Activated CD8-positive, alpha-beta memory T cell treated with anti-CD3 and anti-CD28 coated beads for 36 hours (primary cell): ENCODE measurements at regions not wholly inside any gene's neighbourhood (a gene's known extent, or its start where the extent isn't known, plus 50 kb on each side); places are given as distances from the start of the nearest gene placed in this dataset.

Source experiments
- CTCF ChIA-PET: fragments of 350-600 bp; sonication (Branson Sonifier 250); formaldehyde crosslinking; loops from one replicate; lab custom pipeline; 2021; ENCODE audit warnings: antibody characterized with exemption; lab: Charles Lee
- POLR2A ChIA-PET: fragments of 350-600 bp; sonication (Branson Sonifier 250); formaldehyde crosslinking; loops from one replicate; lab custom pipeline; 2021; ENCODE audit warnings: antibody characterized with exemption; lab: Charles Lee

DNA sequence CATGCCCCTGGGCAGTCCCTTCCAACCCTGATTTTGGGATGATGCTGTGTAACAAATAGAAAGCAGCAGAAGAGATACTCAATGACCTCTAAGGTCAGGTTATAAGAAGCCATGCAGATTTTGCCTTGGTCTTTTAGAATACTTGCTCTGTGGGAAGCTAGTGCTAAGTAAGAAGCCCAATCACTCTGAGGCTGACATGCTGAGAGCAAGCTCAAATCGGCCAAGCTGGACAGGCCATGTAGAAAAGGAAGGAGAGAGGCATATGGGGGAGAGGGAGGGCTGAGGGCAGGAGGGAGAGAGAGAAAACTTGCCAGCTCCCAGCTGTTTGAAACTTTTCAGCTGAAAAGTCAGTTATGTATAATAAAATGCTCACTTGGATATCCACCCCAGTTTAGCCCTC, 1021.6 kb upstream of the MAP3K7 start:
- POLR2A ChIA-PET, result no interaction called here
- CTCF ChIA-PET, result no interaction called here

DNA sequence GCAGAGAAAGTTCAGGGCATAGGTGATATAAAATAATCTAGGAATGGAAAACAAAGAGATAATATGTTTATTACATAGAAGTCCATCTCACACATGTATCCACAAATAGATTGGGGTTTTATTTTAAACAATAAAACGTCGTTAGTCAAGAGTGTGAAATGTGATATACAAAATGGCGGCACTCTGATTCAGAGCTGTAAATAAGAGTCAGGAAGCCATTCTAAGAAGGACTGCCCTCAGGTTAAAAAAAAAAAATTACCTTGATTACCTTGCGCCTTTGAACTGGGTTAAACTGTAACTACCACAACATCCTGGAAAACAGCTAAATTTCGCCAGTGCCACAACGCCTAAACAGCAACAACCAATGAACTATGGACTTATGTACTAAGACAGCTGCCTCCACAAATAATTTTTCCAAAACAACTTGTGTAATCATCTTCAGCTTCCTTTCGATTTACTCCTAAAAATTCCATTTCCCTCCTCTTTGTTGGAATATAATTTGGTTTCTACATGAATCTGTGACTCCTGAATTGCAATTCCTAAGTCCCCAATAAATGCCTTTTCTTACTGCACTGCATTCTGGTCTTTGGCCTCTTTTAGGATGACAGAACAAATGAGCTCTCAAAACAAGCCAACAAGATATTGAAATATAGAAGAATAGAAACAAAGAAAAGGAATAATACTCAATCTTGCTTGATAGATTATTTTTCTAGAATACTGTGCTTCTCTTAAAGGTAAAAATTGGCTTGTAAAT, 1019.5 kb upstream of the MAP3K7 start:
- ChIA-PET CTCF (no interaction called here), POLR2A (no interaction called here)

DNA sequence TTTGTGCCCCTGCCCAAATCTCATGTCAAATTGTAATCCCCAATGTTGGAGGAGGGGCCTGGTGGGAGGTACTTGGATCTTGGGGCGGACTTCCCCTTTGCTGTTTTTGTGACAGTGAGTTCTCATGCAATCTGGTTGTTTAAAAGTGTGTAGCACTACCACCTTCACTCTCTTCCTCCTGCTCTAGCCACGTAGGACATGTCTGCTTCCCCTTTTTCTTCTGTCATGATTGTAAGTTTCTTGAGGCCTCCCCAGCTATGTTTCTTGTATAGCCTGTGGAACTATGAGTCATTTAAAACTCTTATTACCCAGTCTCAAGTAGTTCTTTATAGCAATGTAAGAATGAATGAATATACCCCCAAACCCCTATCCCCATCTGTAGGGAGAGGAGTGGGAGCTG, 1013.7 kb upstream of the MAP3K7 start:
- POLR2A ChIA-PET, result no interaction called here
- CTCF ChIA-PET, result no interaction called here

DNA sequence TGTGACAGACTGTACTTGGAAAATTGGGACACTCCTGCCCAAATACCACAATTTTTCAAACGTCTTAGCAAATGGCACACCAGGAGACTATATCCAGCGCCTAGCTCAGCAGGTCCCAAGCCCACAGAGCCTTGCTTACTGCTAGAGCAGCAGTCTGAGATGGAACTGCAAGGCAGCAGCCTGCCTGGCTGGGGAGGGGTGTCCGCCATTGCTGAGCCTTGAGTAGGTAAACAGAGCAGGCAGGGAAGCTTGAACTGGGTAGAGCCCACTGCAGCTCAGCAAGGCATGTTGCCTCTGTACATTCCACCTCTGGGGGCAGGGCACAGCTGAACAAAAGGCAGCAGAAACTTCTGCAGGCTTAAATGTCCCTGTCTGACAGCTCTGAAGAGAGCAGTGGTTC, 1003.3 kb upstream of the MAP3K7 start:
- CTCF ChIA-PET, result no interaction called here
- POLR2A ChIA-PET, result no interaction called here

DNA sequence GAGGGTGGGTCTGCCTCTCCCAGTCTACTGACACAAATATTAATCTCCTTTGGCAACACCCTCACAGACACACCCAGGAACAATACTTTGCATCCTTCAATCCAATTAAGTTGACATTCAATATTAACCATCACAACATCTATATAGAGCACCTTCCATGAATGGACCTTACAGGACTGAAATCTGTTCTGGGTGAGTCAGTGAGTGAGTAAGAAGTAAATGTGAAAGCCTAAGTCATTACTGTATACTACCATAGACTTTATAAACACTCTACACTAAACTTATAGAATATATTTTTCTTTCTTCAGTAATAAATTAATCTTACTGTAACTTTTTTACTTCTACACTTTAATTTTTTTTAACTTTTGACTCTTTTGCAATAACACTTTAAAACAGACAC, 993.8 kb upstream of the MAP3K7 start:
- POLR2A ChIA-PET, result no interaction called here
- CTCF ChIA-PET, result no interaction called here

DNA sequence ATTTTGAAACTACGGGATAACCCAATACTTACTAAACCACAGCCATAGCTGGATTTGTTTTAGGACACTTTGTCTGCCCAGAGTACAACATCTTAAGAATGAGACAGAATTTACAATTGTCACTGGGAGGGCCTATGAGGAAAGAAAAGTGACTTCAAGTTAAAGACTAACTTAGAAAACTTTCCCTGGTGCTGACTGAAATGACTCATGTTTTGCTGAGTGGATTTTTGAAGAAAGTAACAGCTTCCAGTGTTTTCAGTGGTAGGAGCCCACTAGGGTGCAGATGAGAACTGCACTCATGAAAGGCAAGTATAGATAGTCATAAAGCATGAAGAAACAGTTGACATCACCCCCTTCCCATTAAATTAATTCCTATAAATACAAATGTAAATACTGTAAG, 988.2 kb upstream of the MAP3K7 start:
- ChIA-PET CTCF (no interaction called here), POLR2A (no interaction called here)

DNA sequence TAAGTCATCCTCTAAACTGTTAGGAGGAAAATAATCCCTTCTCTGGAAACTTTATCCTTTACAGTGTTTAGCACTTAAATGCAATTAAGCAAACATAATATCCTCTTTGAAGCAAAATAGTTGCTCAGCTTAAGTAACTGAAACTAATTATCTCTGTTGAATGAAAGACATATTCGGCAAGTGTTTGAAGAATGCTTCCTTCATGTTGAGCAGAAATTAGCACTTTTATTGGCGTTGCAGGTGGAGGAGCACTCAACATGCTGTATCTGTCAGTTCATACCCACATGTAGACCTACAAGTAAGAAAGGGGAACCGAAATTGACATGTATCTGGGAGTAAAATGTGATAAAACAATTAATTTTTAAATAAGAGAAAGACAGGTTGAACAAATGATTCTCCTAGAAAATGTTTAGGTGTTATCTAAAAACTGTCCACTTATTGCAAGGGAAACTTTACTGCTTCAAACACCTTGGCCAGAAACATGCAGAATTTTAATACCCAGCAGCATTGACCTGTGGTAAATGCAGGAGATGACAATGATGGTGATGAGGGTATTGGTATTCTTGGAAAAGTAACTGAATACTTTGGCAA, 987.0 kb upstream of the MAP3K7 start:
- ChIA-PET CTCF (interaction anchor here (0.7 kb wide), 1 partner anchor 507 kb away, joined by 3 read pairs; no protein-coding TSS in a partner anchor), POLR2A (no interaction called here)

DNA sequence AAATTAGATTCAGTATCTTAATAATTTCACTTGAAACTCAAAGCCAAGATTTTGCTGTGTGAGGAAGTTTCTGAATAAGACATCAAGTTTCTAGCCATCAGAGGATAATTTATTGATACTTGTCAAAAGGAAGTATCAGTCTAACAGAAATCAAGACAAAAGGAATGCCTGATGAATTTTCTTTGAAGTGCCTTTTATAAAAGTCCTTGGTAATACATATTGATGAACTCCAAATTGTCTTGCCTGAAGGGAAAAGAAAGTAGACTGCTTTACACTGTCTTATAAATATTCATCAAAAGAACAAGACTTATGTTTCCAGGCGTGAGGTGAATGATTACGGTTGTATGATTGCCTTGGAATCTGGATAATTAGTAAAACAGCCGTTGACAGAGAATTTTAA, 986.0 kb upstream of the MAP3K7 start:
- ChIA-PET CTCF (no interaction called here), POLR2A (no interaction called here)

DNA sequence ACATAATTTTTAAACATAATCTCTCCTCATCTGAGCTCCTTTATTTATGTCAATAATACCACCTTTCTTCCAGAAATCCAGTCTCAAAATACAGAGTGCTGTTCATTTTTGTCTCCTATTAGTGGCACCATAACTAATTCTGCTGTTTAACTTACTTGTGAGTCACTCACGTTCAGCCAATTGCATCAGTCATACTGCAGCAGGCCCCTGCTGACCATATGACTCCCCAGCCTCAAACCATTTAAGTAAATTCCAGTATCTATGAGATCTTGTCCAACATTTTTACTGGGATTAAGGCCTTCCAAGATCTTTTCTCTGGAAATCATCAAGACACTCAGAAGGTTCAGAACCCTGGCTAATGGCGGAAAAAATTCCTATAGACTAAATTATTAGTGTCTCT, 982.2 kb upstream of the MAP3K7 start:
- CTCF ChIA-PET, result no interaction called here
- POLR2A ChIA-PET, result no interaction called here

DNA sequence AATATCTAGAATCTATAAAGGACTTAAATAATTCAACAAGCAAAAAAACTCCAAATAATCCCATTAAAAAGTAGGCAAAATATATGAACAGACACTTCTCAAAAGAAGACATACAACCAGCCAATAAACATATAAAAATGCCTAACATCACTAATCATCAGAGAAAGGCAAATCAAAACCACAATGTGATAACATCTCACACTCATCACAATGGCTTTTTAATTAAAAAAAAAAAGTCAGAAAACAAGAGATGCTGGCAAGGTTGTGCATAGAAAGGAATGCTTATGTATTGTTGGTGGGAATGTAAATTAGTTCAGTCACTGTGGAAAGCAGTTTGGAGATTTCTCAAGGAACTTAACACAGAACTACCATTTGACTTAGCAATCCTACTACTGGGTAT, 979.6 kb upstream of the MAP3K7 start:
- CTCF ChIA-PET, result no interaction called here
- POLR2A ChIA-PET, result no interaction called here

DNA sequence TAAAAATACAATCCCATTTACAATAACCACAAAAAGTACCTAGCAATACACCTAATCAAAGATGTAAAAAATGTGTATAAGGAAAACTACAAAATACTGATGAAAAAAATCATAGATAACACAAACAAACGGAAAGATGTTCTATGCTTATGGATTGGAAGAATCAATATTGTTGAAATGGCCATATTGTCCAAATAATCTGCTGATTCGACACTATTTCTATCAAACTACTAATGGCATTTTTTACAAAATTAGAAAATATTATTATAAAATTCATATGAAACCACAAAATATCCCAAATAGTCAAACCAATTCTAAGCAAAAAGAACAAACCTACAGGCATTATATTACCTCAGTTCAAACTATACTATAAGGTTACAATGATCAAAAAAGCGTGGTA, 978.3 kb upstream of the MAP3K7 start:
- CTCF ChIA-PET, result no interaction called here

DNA sequence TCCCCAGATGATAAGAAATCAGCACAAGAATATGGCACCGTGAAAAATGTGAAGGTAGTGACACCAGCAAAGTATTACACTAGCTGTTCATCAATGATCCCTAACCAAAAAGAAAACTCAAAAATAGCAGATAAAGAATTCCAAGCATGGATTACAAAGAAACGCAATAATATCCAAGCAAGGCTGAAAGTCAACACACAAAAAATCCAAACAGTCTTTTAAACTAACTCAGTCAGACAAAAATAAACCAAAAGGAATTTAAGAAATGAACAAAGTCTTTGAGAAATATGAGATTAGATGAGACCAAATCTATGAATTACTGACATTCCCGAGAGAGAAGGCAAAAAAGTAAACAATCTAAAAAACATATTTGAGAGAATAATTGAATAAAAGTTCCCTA, 976.1 kb upstream of the MAP3K7 start:
- CTCF ChIA-PET, result interaction anchor here (1.4 kb wide), 1 partner anchor 32 kb away, joined by 4 read pairs; no protein-coding TSS in a partner anchor
- POLR2A ChIA-PET, result no interaction called here

More for the DNA sequence above, 978.3 kb upstream of the MAP3K7 start:
- POLR2A ChIA-PET, result no interaction called here

DNA sequence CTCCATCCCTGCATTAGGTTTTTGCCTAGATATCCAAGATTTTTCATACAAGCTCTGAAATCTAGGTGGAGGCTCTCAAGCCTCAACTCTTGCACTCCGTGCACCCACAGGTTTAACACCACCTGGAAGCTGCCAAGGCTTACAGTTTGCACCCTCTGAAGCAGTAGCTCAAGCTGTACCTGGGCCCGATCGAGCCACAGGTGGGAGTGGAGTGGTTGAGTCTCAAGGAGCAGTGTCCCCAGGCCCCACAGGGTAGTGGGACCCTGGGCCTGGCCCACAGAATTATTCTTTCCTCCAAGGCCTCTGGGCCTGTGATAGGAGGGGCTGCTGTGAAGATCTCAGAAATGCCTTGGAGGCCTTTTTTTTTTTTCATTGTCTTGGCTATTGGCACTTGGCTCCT, 973.5 kb upstream of the MAP3K7 start:
- ChIA-PET CTCF (no interaction called here), POLR2A (no interaction called here)

DNA sequence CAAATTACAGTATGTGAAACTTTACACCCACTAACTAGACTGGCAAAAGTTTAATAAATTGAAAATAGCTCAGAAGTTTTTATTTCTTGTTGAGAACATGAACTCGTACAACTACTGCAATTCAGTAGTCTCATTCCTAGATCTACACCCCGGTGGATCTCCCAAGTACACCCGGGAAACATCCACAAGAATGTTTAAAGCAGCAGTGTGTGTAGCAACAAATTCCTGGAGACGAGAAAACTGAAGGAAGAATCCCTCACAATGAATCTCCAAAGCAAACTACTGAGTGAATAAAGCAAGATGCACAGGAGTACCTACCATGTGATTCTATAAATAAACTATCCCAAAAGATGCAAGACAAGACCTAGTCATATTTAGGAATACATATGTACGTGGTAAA, 954.0 kb upstream of the MAP3K7 start:
- POLR2A ChIA-PET, result no interaction called here
- CTCF ChIA-PET, result no interaction called here

DNA sequence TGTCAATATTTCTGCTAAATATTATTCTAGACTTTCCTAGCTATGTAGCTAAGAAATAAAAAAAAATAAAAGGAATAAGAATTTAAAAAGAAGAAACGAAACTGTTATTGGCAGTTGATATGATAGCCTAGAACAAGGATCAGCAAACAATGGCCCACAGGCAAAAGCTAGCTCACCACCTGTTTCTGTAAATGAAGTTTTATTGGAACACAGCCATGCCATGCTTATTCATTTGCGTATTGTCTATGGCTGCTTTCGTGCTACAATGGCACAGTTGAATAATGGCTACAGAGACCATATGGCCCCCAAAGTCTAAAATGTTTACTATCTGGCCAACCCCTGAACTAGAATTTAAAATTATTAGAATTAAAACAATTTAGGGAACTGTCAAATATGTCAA, 952.6 kb upstream of the MAP3K7 start:
- POLR2A ChIA-PET, result no interaction called here
- CTCF ChIA-PET, result no interaction called here

DNA sequence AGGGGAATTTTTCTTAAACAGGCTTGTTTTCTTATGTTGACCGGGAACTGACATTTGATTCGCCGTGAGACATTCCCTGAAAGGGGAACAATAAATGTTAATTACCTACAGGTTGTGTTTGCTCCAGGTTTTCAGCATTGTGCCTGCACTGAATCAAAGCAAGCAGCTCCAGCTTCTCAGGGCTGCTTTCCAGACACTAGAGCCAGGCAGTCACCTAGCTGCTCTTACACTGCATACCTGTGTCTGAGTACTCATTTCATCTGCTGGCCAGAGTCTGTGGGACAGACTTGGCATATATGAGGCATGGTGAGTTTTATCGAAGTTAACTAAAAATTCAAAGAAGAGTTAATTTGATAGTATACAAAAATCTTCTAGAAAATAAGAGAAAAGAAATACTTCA, 951.8 kb upstream of the MAP3K7 start:
- POLR2A ChIA-PET, result no interaction called here
- CTCF ChIA-PET, result no interaction called here

DNA sequence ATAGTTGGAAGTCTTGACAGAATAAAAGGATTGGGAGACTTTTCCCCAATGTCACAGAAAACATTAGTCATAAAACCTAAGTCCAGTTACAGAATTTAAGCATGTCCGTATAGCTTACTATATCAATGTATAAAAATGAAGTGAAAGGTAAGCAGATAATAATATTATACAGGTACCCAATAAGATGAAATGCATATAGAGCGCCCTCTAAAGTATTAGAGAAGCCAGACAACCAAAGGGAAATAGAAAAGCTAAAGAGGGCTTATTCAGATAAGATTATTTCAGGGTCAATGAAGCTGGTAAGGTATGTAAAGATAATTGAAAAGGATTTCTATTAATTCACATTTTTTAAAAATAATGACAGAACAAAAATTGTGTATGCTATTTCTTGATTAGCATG, 947.7 kb upstream of the MAP3K7 start:
- POLR2A ChIA-PET, result no interaction called here
- CTCF ChIA-PET, result no interaction called here

DNA sequence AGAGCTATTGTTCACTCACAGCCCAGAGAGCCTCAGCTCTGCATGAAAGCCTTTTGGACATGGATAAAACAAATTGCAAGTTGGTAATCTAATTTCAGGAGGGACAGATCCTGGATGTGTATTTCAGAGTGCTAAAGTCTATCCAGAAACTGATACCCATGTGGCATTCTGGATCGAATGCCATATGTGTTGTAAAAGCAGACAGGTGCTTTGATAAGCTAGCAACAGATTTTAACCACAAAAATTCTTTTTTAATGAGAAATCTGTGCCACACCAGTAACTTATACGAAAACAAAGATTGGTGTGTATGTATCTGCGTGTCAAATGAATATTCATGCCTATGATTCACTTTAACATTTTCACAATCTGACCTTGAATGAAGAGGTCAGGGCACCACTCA, 936.6 kb upstream of the MAP3K7 start:
- CTCF ChIA-PET, result no interaction called here
- POLR2A ChIA-PET, result no interaction called here

DNA sequence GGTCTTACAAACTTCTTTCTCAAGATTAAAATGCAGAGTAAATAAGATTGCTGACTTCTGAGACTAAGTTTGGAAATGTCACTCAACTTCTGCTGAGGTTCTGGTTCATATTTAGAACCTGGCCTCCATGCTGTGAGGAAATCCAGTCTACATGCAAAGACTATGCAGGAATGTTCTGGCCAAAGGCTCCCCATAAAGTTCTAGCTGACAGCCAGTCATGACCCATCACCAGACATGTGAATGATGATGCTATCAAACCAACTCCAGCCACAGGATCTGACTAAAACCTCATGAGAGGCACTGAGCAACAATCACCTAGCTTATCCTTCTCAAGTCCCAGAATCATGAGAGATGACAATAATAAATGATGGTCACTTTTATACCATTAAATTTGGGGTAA, 935.1 kb upstream of the MAP3K7 start:
- CTCF ChIA-PET, result no interaction called here
- POLR2A ChIA-PET, result no interaction called here

DNA sequence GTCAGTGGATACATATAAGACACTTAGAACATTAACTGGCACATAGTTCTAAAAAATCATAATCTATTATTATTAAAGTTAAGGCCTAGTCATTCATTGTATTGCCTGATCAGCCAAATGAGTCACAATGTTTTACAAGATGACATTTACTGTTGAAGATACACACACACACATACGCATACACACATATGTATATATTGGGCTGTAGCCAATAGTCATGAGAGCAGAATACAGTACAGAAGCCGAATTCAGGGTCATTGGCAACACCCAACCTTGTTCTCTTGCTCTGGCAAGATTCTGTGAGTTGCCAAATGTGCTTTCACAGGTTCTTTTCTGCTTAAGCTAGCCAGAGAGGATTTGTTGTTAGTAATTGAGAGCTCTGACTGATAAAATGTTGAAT, 922.8 kb upstream of the MAP3K7 start:
- CTCF ChIA-PET, result no interaction called here
- POLR2A ChIA-PET, result no interaction called here

DNA sequence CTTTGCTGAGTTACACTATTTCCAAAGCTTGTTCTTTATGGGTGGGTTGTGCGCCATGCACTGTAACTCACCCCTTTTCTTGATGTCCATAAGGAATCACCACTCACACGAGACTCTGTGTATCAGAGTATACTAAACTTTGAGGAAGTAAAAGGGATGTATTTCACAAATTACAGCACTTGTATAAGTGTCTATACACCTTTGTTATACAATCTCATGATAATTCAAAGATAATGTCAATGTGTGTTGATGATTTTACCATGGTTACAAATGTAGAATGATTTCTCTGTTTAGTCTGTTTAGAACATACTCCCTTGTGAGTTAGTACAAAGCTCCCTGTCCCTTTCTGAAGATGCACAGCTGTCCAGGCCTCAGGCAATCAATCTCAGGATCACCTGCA, 922.2 kb upstream of the MAP3K7 start:
- ChIA-PET POLR2A (no interaction called here), CTCF (no interaction called here)

DNA sequence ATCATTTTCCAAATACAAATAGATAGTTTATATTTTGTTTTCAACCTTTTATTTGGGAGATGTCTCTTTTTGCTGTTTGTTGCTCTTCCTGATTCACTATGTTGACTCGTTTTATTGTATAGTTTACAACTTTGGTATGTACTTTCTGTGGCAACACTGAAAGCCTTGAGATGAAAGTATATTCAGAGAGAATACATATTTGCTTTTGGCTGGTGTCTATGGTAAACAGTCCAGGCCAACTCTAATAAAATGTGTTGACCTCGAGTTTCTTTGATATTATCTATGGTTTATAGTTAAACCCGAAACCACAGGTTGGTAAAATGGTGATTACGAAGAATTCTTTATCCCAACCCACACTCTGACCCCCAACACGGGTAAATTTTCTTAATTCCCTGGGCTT, 919.6 kb upstream of the MAP3K7 start:
- POLR2A ChIA-PET, result no interaction called here
- CTCF ChIA-PET, result no interaction called here
